ENCODE measurements at regions not wholly inside any gene's neighbourhood (a gene's known extent, or its start where the extent isn't known, plus 50 kb on each side); places are given as distances from the start of the nearest gene placed in this dataset.

DNA sequence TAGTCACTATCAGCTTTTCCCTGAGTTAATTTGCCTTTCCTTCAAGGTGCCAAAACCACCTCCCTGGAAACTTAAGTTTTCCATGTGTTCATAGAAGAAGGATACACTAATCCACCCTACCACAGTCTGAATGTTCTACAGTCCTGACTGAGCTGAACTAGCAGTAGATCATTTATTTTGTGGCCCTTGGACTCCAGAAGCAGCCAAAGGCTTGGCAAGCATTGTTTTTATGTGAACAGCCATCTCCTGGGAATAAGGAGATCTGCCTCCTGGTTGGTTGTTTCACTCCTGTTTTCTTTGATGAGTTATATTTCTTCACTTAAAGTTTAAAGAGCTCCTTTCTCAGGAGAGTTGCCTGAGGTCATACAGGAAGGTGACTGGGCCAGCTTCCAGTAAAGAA is 634.6 kb upstream of the SOX9 start:
- TF ChIP-seq, protein P1, sequence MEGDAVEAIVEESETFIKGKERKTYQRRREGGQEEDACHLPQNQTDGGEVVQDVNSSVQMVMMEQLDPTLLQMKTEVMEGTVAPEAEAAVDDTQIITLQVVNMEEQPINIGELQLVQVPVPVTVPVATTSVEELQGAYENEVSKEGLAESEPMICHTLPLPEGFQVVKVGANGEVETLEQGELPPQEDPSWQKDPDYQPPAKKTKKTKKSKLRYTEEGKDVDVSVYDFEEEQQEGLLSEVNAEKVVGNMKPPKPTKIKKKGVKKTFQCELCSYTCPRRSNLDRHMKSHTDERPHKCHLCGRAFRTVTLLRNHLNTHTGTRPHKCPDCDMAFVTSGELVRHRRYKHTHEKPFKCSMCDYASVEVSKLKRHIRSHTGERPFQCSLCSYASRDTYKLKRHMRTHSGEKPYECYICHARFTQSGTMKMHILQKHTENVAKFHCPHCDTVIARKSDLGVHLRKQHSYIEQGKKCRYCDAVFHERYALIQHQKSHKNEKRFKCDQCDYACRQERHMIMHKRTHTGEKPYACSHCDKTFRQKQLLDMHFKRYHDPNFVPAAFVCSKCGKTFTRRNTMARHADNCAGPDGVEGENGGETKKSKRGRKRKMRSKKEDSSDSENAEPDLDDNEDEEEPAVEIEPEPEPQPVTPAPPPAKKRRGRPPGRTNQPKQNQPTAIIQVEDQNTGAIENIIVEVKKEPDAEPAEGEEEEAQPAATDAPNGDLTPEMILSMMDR (IDR thresholded peaks at IDR 0.05): no peak
- no peak for TF ChIP-seq POLR2AphosphoS5 (IDR thresholded peaks at IDR 0.05)
- no peak for TF ChIP-seq EP300 (IDR thresholded peaks at IDR 0.05)
